Astrocyte of the spinal cord (primary cell): ENCODE measurements at regions not wholly inside any gene's neighbourhood (a gene's known extent, or its start where the extent isn't known, plus 50 kb on each side); places are given as distances from the start of the nearest gene placed in this dataset.

Experiments used
- DNase-seq: peaks from one replicate; pipeline ENCODE4 v3.0.0; 2011; ENCODE audit warnings: low read depth, low spot score
- H3K4me3 ChIP-seq: 2 replicates; pipeline ENCODE4 v1.5.1; 2011; ENCODE audit warnings: low read depth, mild to moderate bottlenecking, low read length, moderate library complexity
- CTCF ChIP-seq: IDR thresholded peaks from 2 replicates; pipeline ENCODE4 v1.5.1; 2012; ENCODE audit warnings: low read depth, mild to moderate bottlenecking, low read length, inconsistent platforms
- in situ Hi-C: cut with HindIII; loops from 2 replicates; pipeline ENCODE4 v1.10.0; 2017; ENCODE audit warnings: low sequenced_read_pairs

GRCh38 chr16:7093511-7093910 lies 239.1 kb upstream of the RBFOX1 start:
- no peak for DNase-seq
- H3K4me3 ChIP-seq, result no peak overlapping the region
- no peak for TF ChIP-seq CTCF
- in situ Hi-C loops, result no loop called here

- no peak overlapping the region for H3K4me3 ChIP-seq
- DNase-seq, result no peak
- in situ Hi-C loops, result no loop called here
- TF ChIP-seq CTCF, result no peak
Measured at GRCh38 chr16:7090628-7091115, 242.0 kb upstream of the RBFOX1 start.

GRCh38 chr16:7089751-7090150 lies 242.9 kb upstream of the RBFOX1 start:
- no peak overlapping the region for H3K4me3 ChIP-seq
- DNase-seq, result no peak
- TF ChIP-seq CTCF, result no peak
- in situ Hi-C loops, result no loop called here

- no peak overlapping the region for H3K4me3 ChIP-seq
- no peak for TF ChIP-seq CTCF
- no peak for DNase-seq
- in situ Hi-C loops, result no loop called here
Measured at GRCh38 chr16:7088711-7089110, 243.9 kb upstream of the RBFOX1 start.

GRCh38 chr16:7086822-7087616 lies 245.6 kb upstream of the RBFOX1 start:
- no peak overlapping the region for H3K4me3 ChIP-seq
- in situ Hi-C loops, result no loop called here
- no peak for DNase-seq
- no peak for TF ChIP-seq CTCF

- no peak for DNase-seq
- no peak for TF ChIP-seq CTCF
- in situ Hi-C loops, result no loop called here
- H3K4me3 ChIP-seq, result no peak overlapping the region
Measured at GRCh38 chr16:7085776-7086175, 246.9 kb upstream of the RBFOX1 start.
